PC-3 (cell line): ENCODE measurements at regions not wholly inside any gene's neighbourhood (a gene's known extent, or its start where the extent isn't known, plus 50 kb on each side); places are given as distances from the start of the nearest gene placed in this dataset.

ENCODE experiments used
- ATAC-seq: fragments of 200-7000 bp; cut with Tn5 transposase; 2 replicates; pipeline ENCODE4 v1.9.1; 2020; ENCODE audit warnings: mild to moderate bottlenecking, moderate library complexity
- BruUV-seq: library from RNA; stranded (reverse); fragments of 400-500 nt; replicated peaks from 2 replicates; lab custom pipeline; 2021; lab: Mats Ljungman, UMichigan
- CTCF ChIA-PET: fragments of 300-600 bp; sonication (Branson Sonifier 250); formaldehyde crosslinking; loops from one replicate; lab custom pipeline; 2022; ENCODE audit warnings: antibody characterized with exemption; lab: Charles Lee
- POLR2A ChIA-PET: fragments of 300-600 bp; sonication (Branson Sonifier 250); formaldehyde crosslinking; loops from one replicate; lab custom pipeline; 2022; ENCODE audit warnings: antibody characterized with exemption; ENCODE audit not compliant: unreplicated experiment; lab: Charles Lee
- DNase-seq: peaks from one replicate; pipeline ENCODE4 v3.0.0-alpha.2; 2015
- H2AFZ ChIP-seq: fragments of 300-600 bp; sonication (generic); 2 replicates; pipeline ENCODE4 v1.6.0; 2016; ENCODE audit warnings: antibody characterized with exemption, low read length
- H3F3A ChIP-seq: fragments of 300-600 bp; sonication (generic); one replicate; pipeline ENCODE4 v1.6.0; 2017; ENCODE audit warnings: antibody characterized with exemption, low read length, control low read depth, mild to moderate bottlenecking; ENCODE audit not compliant: unreplicated experiment
- H3K27ac ChIP-seq: fragments of 300-600 bp; sonication (generic); 2 replicates; pipeline ENCODE4 v1.5.1; 2016; ENCODE audit warnings: mild to moderate bottlenecking, low read length
- H3K27me3 ChIP-seq: fragments of 300-600 bp; sonication (generic); 2 replicates; pipeline ENCODE4 v1.6.1; 2016; ENCODE audit warnings: low read length, mixed read lengths
- H3K36me3 ChIP-seq: fragments of 300-600 bp; sonication (generic); 2 replicates; pipeline ENCODE4 v1.6.1; 2016; ENCODE audit warnings: low read depth, mixed run types, low read length, mixed read lengths
- H3K4me1 ChIP-seq: fragments of 300-600 bp; sonication (generic); 2 replicates; pipeline ENCODE4 v1.5.1; 2016; ENCODE audit warnings: low read length; ENCODE audit not compliant: insufficient read depth
- H3K4me2 ChIP-seq: fragments of 300-600 bp; sonication (generic); 2 replicates; pipeline ENCODE4 v1.6.0; 2016; ENCODE audit warnings: low read length
- H3K4me3 ChIP-seq: fragments of 300-600 bp; sonication (generic); 2 replicates; pipeline ENCODE4 v1.5.1; 2016; ENCODE audit warnings: mild to moderate bottlenecking, low read length, mixed read lengths
- H3K79me2 ChIP-seq: fragments of 300-600 bp; sonication (generic); 2 replicates; pipeline ENCODE4 v1.6.1; 2017; ENCODE audit warnings: low read length, mixed read lengths
- H3K9ac ChIP-seq: fragments of 300-600 bp; sonication (generic); 2 replicates; pipeline ENCODE4 v1.6.0; 2016; ENCODE audit warnings: mild to moderate bottlenecking, low read length
- H3K9me2 ChIP-seq: fragments of 300-600 bp; sonication (generic); replicated peaks from 2 replicates; pipeline ENCODE4 v1.6.1; 2016; ENCODE audit warnings: mixed run types, low read length, mixed read lengths
- H3K9me3 ChIP-seq: fragments of 300-600 bp; sonication (generic); 2 replicates; pipeline ENCODE4 v1.6.1; 2016; ENCODE audit warnings: low read length, mixed read lengths
- H4K20me1 ChIP-seq: fragments of 300-600 bp; sonication (generic); 2 replicates; pipeline ENCODE4 v1.6.1; 2016; ENCODE audit warnings: low read length, mixed read lengths
- CTCF ChIP-seq: fragments of 300-600 bp; sonication (generic); conservative IDR thresholded peaks from 2 replicates; pipeline ENCODE4 v1.5.1; 2017; ENCODE audit warnings: antibody characterized with exemption, low read depth, mild to moderate bottlenecking, low read length
- EZH2 ChIP-seq: fragments of 300-600 bp; sonication (generic); IDR thresholded peaks from one replicate; pipeline ENCODE4 v1.6.1; 2017; ENCODE audit warnings: antibody characterized with exemption, mild to moderate bottlenecking, low read length; ENCODE audit not compliant: unreplicated experiment
- EZH2phosphoT487 ChIP-seq: fragments of 300-600 bp; sonication (generic); IDR thresholded peaks from 2 replicates; pipeline ENCODE4 v1.6.1; 2018; ENCODE audit warnings: mild to moderate bottlenecking, antibody characterized with exemption, low read length, borderline replicate concordance
- intact Hi-C: fragments of 100-400 bp; cut with micrococcal nuclease; formaldehyde crosslinking; loops from 2 replicates; pipeline ENCODE4 v1.9.0; 2023

- CTCF ChIA-PET = no interaction called here
These were observed 102.9 kb upstream of the CEP162 start for GRCh38 chr6:84330325-84330724.

GRCh38 chr6:84329516-84329915 is 102.1 kb upstream of the CEP162 start:
- DNase-seq = no peak
- BruUV-seq = no TSS peak
- Histone ChIP-seq H3K9me2 (no peaks in the 10 kb centered on the region), H3F3A (no peaks in the 10 kb centered on the region), H3K9me3 (no peaks in the 10 kb centered on the region), H4K20me1 (no peaks in the 10 kb centered on the region), H3K4me1 (no peaks in the 10 kb centered on the region), H3K27ac (no peak overlapping the region), H3K9ac (no peak overlapping the region), H3K79me2 (no peaks in the 10 kb centered on the region), H3K36me3 (no peaks in the 10 kb centered on the region), H3K27me3 (peaks cover 2% of the 10 kb centered on the region; the same call in 1 of the 2 replicates), H3K4me3 (no peak overlapping the region), H3K4me2 (no peak overlapping the region), H2AFZ (no peak overlapping the region)
- no peak for ATAC-seq
- intact Hi-C loops = no loop called here
- ChIA-PET POLR2A (no interaction called here), CTCF (no interaction called here)
- TF ChIP-seq EZH2phosphoT487 = no peak
- no peak for TF ChIP-seq CTCF
- TF ChIP-seq EZH2 = no peak

More at GRCh38 chr6:84330325-84330724, 102.9 kb upstream of the CEP162 start:
- POLR2A ChIA-PET = no interaction called here
- ATAC-seq (no peak), DNase-seq (no peak)
- H3K9ac ChIP-seq = no peak overlapping the region
- H3K9me3 ChIP-seq = no peaks in the 10 kb centered on the region
- no peak overlapping the region for H3K4me3 ChIP-seq
- no peaks in the 10 kb centered on the region for H3K4me1 ChIP-seq
- intact Hi-C loops = no loop called here
- no peaks in the 10 kb centered on the region for H3K79me2 ChIP-seq
- H3K36me3 ChIP-seq = no peaks in the 10 kb centered on the region
- H4K20me1 ChIP-seq = no peaks in the 10 kb centered on the region
- no peaks in the 10 kb centered on the region for H3F3A ChIP-seq
- no peak overlapping the region for H3K4me2 ChIP-seq
- no peak overlapping the region for H2AFZ ChIP-seq
- H3K27ac ChIP-seq = no peak overlapping the region
- no peak for TF ChIP-seq CTCF
- H3K9me2 ChIP-seq = no peaks in the 10 kb centered on the region
- no TSS peak for BruUV-seq
- no peaks in the 10 kb centered on the region for H3K27me3 ChIP-seq

- ATAC-seq (no peak), DNase-seq (no peak)
- intact Hi-C loops = no loop called here
- Histone ChIP-seq H2AFZ (no peak overlapping the region), H3K27me3 (peaks cover 6% of the 10 kb centered on the region; the same call in 1 of the 2 replicates), H3K79me2 (no peaks in the 10 kb centered on the region), H4K20me1 (no peaks in the 10 kb centered on the region), H3K4me1 (no peaks in the 10 kb centered on the region), H3K4me2 (no peak overlapping the region), H3K4me3 (no peak overlapping the region), H3K9me2 (no peaks in the 10 kb centered on the region), H3K36me3 (no peaks in the 10 kb centered on the region), H3K9me3 (no peaks in the 10 kb centered on the region), H3K27ac (no peak overlapping the region), H3K9ac (no peak overlapping the region), H3F3A (no peaks in the 10 kb centered on the region)
- BruUV-seq = no TSS peak
- ChIA-PET POLR2A (no interaction called here), CTCF (no interaction called here)
- TF ChIP-seq CTCF (no peak), EZH2 (no peak), EZH2phosphoT487 (no peak)
These were observed 101.6 kb upstream of the CEP162 start for GRCh38 chr6:84329077-84329476.
